Mucosa of descending colon (tissue), 3 donors: ENCODE measurements at regions not wholly inside any gene's neighbourhood (a gene's known extent, or its start where the extent isn't known, plus 50 kb on each side); places are given as distances from the start of the nearest gene placed in this dataset.

Experiments
- ATAC-seq: fragments of 200-7000 bp; cut with Tn5 transposase; one replicate; pipeline ENCODE4 v1.9.1; 2020; ENCODE audit warnings: mild to moderate bottlenecking, moderate library complexity
- DNase-seq, 3 donors: peaks; one replicate each; pipeline ENCODE4 v3.0.0-alpha.2; 2020
- H3K36me3 ChIP-seq: fragments of 200-600 bp; one replicate; pipeline ENCODE4 v1.8.0; 2021; ENCODE audit warnings: low read depth, mild to moderate bottlenecking
- H3K4me1 ChIP-seq: fragments of 200-600 bp; one replicate; pipeline ENCODE4 v1.8.0; 2021; ENCODE audit warnings: low read depth, mild to moderate bottlenecking
- H3K4me3 ChIP-seq: fragments of 200-600 bp; one replicate; pipeline ENCODE4 v1.8.0; 2021; ENCODE audit warnings: mild to moderate bottlenecking
- H3K9me3 ChIP-seq: fragments of 200-600 bp; one replicate; pipeline ENCODE4 v1.8.0; 2021; ENCODE audit warnings: mild to moderate bottlenecking
- intact Hi-C, 2 donors: fragments of 100-400 bp; cut with DNase I in 1 of 2; cut with micrococcal nuclease in 1 of 2; formaldehyde crosslinking; loops; one replicate each; pipeline versions ENCODE4 v1.11.0 to v1.11.1; 2022; cut with DNase I, micrococcal nuclease
- TF ChIP-seq, protein P1 (sequence below): fragments of 200-600 bp; IDR thresholded peaks from one replicate; pipeline ENCODE4 v1.8.0; 2022; ENCODE audit warnings: antibody characterized with exemption, mild to moderate bottlenecking
- donor health status: DM: no; HTN: no; CAD: no; lungs with moderate emphysema.
- donor health status: DM: no; HTN: no; CAD: no.
- donor health status: DM: no; HTN: yes; CAD: no.

GRCh38 chr3:75089841-75090240 lies 475.4 kb upstream of the CNTN3 start:
- TF ChIP-seq, protein P1, sequence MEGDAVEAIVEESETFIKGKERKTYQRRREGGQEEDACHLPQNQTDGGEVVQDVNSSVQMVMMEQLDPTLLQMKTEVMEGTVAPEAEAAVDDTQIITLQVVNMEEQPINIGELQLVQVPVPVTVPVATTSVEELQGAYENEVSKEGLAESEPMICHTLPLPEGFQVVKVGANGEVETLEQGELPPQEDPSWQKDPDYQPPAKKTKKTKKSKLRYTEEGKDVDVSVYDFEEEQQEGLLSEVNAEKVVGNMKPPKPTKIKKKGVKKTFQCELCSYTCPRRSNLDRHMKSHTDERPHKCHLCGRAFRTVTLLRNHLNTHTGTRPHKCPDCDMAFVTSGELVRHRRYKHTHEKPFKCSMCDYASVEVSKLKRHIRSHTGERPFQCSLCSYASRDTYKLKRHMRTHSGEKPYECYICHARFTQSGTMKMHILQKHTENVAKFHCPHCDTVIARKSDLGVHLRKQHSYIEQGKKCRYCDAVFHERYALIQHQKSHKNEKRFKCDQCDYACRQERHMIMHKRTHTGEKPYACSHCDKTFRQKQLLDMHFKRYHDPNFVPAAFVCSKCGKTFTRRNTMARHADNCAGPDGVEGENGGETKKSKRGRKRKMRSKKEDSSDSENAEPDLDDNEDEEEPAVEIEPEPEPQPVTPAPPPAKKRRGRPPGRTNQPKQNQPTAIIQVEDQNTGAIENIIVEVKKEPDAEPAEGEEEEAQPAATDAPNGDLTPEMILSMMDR: no peak
- Histone ChIP-seq H3K9me3 (no peaks in the 10 kb centered on the region), H3K4me3 (no peak overlapping the region), H3K36me3 (no peaks in the 10 kb centered on the region), H3K4me1 (no peaks in the 10 kb centered on the region)
- intact Hi-C loops: no loop called here
- no peak for ATAC-seq
- DNase-seq: no peak

- H3K4me3 ChIP-seq: no peak overlapping the region
- no peaks in the 10 kb centered on the region for H3K4me1 ChIP-seq
- no peaks in the 10 kb centered on the region for H3K36me3 ChIP-seq
- TF ChIP-seq, protein P1: no peak
- intact Hi-C loops: no loop called here
- DNase-seq (no peak), ATAC-seq (no peak)
- peaks cover 14% of the 10 kb centered on the region for H3K9me3 ChIP-seq
Observed at GRCh38 chr3:75101329-75102147, 487.1 kb upstream of the CNTN3 start.

DNA sequence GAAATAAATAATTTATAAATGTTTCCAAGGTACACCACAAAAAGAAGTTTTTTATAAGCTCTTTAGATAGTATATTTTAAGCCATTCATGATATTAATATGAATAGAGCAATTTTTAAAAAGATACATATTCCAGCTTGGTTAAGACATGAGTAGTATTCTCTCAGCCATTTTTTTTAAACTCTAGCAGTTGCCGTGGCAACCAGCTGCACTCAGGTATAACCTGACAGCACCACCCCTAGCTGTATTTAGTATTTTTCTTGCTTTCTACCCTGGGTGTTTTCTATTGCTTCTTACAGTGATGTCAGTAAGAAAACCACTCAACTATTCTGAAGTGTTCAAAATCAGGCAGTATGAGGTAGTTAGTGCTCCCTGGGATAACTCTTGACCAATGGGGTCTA lies 496.3 kb upstream of the CNTN3 start:
- intact Hi-C loops: no loop called here
- Histone ChIP-seq H3K4me1 (no peaks in the 10 kb centered on the region), H3K9me3 (no peaks in the 10 kb centered on the region), H3K4me3 (no peak overlapping the region), H3K36me3 (no peaks in the 10 kb centered on the region)
- DNase-seq (no peak), ATAC-seq (no peak)
- TF ChIP-seq, protein P1: no peak

GRCh38 chr3:75115695-75116094 lies 501.2 kb upstream of the CNTN3 start:
- TF ChIP-seq, protein P1: no peak
- intact Hi-C loops: no loop called here

GRCh38 chr3:75118779-75119178 lies 504.3 kb upstream of the CNTN3 start:
- Histone ChIP-seq H3K4me3 (no peak overlapping the region), H3K4me1 (no peaks in the 10 kb centered on the region), H3K36me3 (no peaks in the 10 kb centered on the region), H3K9me3 (no peaks in the 10 kb centered on the region)
- no peak for ATAC-seq
- TF ChIP-seq, protein P1: no peak
- DNase-seq: no peak
- intact Hi-C loops: no loop called here

More at GRCh38 chr3:75115695-75116094, 501.2 kb upstream of the CNTN3 start:
- DNase-seq (no peak), ATAC-seq (no peak)
- no peaks in the 10 kb centered on the region for H3K36me3 ChIP-seq
- H3K9me3 ChIP-seq: no peaks in the 10 kb centered on the region
- H3K4me3 ChIP-seq: no peak overlapping the region
- H3K4me1 ChIP-seq: no peaks in the 10 kb centered on the region
